ENCODE measurements at regions not wholly inside any gene's neighbourhood (a gene's known extent, or its start where the extent isn't known, plus 50 kb on each side); places are given as distances from the start of the nearest gene placed in this dataset.

DNA sequence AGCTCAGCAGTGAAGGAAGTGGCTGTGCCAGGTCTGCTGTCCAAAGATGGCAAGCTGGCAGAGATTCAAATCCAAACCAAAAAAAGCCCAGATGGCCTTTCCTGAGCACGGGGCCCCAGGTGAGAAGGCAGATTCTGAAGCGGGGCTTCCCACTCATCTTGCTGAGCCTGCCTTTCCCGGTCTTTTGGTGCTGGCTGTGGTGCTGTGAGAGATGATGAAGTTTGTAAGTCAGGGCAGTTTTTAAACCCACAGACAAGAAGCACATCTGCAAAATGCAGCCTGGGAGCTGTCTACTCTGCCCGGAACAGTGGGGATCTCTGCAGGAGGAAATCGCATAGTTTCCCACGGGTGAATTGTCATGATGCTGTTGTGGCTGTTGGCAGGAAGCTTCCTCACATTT is 85.0 kb upstream of the IRX4 start:
- no peaks in the 10 kb centered on the region for H3K4me1 ChIP-seq
- TF ChIP-seq, protein P1, sequence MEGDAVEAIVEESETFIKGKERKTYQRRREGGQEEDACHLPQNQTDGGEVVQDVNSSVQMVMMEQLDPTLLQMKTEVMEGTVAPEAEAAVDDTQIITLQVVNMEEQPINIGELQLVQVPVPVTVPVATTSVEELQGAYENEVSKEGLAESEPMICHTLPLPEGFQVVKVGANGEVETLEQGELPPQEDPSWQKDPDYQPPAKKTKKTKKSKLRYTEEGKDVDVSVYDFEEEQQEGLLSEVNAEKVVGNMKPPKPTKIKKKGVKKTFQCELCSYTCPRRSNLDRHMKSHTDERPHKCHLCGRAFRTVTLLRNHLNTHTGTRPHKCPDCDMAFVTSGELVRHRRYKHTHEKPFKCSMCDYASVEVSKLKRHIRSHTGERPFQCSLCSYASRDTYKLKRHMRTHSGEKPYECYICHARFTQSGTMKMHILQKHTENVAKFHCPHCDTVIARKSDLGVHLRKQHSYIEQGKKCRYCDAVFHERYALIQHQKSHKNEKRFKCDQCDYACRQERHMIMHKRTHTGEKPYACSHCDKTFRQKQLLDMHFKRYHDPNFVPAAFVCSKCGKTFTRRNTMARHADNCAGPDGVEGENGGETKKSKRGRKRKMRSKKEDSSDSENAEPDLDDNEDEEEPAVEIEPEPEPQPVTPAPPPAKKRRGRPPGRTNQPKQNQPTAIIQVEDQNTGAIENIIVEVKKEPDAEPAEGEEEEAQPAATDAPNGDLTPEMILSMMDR (IDR thresholded peaks at IDR 0.05): no peak
- no peak overlapping the region for H3K4me3 ChIP-seq
- H3K27me3 ChIP-seq: no peaks in the 10 kb centered on the region
- H3K9me3 ChIP-seq: no peaks in the 10 kb centered on the region
- no peaks in the 10 kb centered on the region for H3K36me3 ChIP-seq
- H3K27ac ChIP-seq: no peak overlapping the region
- DNase-seq (ENCODE audit: low spot score): no peak

DNA sequence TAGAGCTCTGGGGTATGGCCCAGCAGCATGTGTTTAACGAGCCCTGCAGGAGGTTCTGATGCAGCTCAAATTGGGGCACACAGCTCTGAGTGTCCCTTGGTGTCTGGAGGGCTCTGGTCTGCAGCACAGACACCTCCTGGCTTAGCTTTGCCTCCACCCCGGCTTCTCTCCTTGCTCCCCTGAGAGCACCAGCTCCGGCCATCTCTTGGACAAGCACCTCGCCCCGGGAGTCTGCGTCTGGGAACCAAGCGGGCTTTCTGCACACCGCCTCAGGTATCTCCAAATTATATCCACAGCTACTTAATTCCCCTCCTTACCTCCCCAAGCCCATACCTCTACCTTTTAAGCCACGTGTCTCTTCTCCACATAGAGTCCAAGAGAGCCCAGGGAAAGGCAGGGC is 83.7 kb upstream of the IRX4 start:
- Histone ChIP-seq H3K4me1 (no peaks in the 10 kb centered on the region), H3K36me3 (no peaks in the 10 kb centered on the region), H3K9me3 (no peaks in the 10 kb centered on the region), H3K27ac (no peak overlapping the region), H3K4me3 (no peak overlapping the region), H3K27me3 (no peaks in the 10 kb centered on the region)
- DNase-seq (ENCODE audit: low spot score): no peak
- TF ChIP-seq, protein P1 (IDR thresholded peaks at IDR 0.05): no peak

DNA sequence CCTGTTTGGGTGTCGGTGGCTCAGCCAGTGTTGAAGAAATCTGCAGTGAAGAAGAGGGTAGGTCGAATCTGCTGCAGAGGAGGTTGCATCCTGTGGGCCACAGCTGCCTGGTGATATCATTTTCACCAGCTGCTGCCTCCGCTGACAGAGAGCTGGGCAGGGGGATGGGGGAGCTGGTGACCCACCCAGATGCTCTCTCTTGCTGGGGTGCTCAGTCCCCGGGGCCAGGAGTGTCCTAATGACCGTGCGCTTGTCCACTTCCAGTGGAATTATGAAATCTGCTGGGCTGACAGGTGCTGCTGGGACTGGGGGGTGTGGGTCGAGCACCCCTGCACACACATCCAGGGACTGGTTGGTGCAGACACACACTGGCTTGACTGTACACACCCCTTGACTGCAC is 83.2 kb upstream of the IRX4 start:
- TF ChIP-seq, protein P1 (IDR thresholded peaks at IDR 0.05): no peak
- Histone ChIP-seq H3K4me1 (no peaks in the 10 kb centered on the region), H3K9me3 (no peaks in the 10 kb centered on the region), H3K36me3 (no peaks in the 10 kb centered on the region), H3K27ac (no peak overlapping the region), H3K4me3 (no peak overlapping the region), H3K27me3 (no peaks in the 10 kb centered on the region)
- DNase-seq (ENCODE audit: low spot score): peak; percentile 16

DNA sequence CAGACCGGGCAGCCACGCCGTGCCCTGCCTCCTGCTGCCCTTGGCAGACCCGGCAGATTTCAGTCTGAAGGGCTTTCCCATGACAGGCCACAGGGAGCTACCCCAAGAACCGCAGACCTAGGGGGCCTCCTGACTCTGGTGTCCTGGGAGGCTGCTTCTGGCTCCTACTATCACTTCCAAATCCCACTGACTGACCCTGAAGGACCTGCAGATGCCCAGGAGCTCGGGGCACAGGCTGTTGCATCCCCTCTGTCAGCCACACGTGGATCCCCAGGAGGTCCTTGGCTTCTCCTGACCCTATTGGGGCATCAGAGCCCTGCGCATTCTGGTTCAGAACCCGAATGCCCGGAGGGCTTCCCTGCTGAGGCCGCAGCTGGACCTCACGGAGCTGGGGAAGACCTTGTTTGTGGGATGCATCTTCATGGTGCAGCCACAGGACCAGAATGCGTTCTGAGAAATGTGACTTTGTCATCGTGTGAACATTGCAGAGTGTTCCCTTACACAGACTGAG is 81.3 kb upstream of the IRX4 start:
- H3K27me3 ChIP-seq: no peaks in the 10 kb centered on the region
- H3K9me3 ChIP-seq: no peaks in the 10 kb centered on the region
- no peak overlapping the region for H3K27ac ChIP-seq
- no peak overlapping the region for H3K4me3 ChIP-seq
- no peaks in the 10 kb centered on the region for H3K36me3 ChIP-seq
- peak; percentile 34 for DNase-seq (ENCODE audit: low spot score)
- H3K4me1 ChIP-seq: no peaks in the 10 kb centered on the region
- TF ChIP-seq, protein P1 (IDR thresholded peaks at IDR 0.05): no peak

DNA sequence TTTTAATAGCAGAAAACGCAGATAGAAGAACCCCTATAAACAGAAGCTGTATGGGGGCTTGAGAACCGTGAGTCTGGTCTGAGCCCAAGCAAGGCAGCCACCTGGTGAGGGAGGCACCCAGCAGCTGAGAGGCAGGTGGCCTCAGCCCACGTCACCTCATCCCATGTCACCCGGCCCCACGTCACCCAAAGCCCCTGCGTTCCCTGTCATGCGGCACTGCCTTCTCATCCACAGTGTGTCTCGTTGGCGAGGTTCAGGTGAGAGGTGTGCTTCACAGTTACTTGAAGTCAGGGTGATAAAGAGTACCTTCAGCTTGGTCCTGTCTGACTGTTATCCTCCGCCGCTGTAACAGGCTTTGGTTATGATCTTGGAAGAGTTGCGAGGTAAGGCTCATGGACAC is 80.6 kb upstream of the IRX4 start:
- Histone ChIP-seq H3K4me1 (no peaks in the 10 kb centered on the region), H3K27me3 (no peaks in the 10 kb centered on the region), H3K36me3 (no peaks in the 10 kb centered on the region), H3K9me3 (no peaks in the 10 kb centered on the region), H3K4me3 (no peak overlapping the region), H3K27ac (no peak overlapping the region)
- TF ChIP-seq, protein P1 (IDR thresholded peaks at IDR 0.05): no peak
- DNase-seq (ENCODE audit: low spot score): peak; percentile 38

DNA sequence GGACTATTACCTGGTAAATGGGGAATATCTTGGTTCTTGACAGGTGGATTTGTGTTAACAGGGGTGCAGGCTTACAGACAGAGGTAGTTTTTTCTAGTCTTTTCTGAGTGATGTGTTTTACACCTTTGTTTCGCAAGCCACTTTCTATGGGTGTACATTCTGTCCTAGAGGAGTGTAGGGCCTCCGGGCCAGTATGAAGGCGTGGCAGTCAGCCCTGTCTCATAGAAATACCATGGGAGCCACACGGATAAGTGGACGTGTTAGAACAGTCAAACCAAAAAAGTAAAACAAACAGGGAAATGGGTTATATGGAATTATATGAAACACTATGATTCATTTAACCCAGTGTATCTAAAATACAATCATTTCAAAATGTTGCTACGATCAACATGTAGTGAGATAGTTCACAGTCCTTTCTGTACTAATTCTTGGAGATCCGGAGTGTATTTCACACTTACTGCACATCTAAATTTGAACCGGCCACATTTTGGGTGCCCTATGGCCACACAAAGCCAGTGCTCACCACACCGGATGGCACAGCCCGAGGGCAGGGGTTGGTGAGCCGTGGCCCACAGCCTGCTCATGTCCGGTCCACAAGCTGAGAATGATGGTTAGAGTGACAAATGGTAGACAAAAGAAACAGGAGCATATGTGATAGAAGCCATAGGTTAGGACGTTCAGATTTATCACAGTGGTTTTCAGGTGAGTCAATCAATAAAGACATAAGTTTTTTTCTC is 80.1 kb upstream of the IRX4 start:
- TF ChIP-seq, protein P1 (IDR thresholded peaks at IDR 0.05): no peak
- no peaks in the 10 kb centered on the region for H3K36me3 ChIP-seq
- no peak for DNase-seq (ENCODE audit: low spot score)
- no peaks in the 10 kb centered on the region for H3K27me3 ChIP-seq
- H3K9me3 ChIP-seq: no peaks in the 10 kb centered on the region
- no peak overlapping the region for H3K27ac ChIP-seq
- no peaks in the 10 kb centered on the region for H3K4me1 ChIP-seq
- H3K4me3 ChIP-seq: no peak overlapping the region
